Stimulated activated naive B cell treated with anti-CD40 and anti-IgM and Interleukin-4, amounts not matched to agents 10 μg/mL and 1 μg/mL and 100 μg/mL, for 72 hours (primary cell): ENCODE measurements at regions not wholly inside any gene's neighbourhood (a gene's known extent, or its start where the extent isn't known, plus 50 kb on each side); places are given as distances from the start of the nearest gene placed in this dataset.

Experiments
- ATAC-seq, 2 donors: fragments of 150-1000 bp; cut with Tn5 transposase; replicated peaks; 2 replicates each; pipeline ENCODE4 v1.10.0; 2021; ENCODE audit warnings: moderate library complexity in 1 of 2
- DNase-seq: peaks from one replicate; pipeline ENCODE4 v3.0.0; 2021
- H3K27ac Mint-ChIP-seq: one replicate; pipeline ENCODE4 v1.8.0; 2022; ENCODE audit warnings: mild to moderate bottlenecking, mixed read lengths
- H3K27me3 Mint-ChIP-seq, 2 donors: one replicate each; pipeline ENCODE4 v1.8.0; 2022; ENCODE audit warnings: mixed read lengths in 2 of 2
- H3K36me3 Mint-ChIP-seq, 2 donors: one replicate each; pipeline ENCODE4 v1.8.0; 2022; ENCODE audit warnings: mixed read lengths in 2 of 2, mild to moderate bottlenecking in 1 of 2
- H3K4me1 Mint-ChIP-seq, 2 donors: one replicate each; pipeline ENCODE4 v1.8.0; 2022; ENCODE audit warnings: mixed read lengths in 2 of 2, mild to moderate bottlenecking in 1 of 2
- H3K4me3 Mint-ChIP-seq, 2 donors: one replicate each; pipeline ENCODE4 v1.8.0; 2022; ENCODE audit warnings: mild to moderate bottlenecking in 2 of 2, mixed read lengths in 2 of 2, moderate library complexity in 1 of 2
- H3K9me3 Mint-ChIP-seq, 2 donors: one replicate each; pipeline ENCODE4 v1.8.0; 2022; ENCODE audit warnings: mixed read lengths in 2 of 2, mild to moderate bottlenecking in 1 of 2

- DNase-seq (no peak), ATAC-seq (no peak)
- H3K4me1 Mint-ChIP-seq = no peaks in the 10 kb centered on the region
- no peak overlapping the region for H3K27ac Mint-ChIP-seq
- no peak overlapping the region for H3K4me3 Mint-ChIP-seq
- no peaks in the 10 kb centered on the region for H3K27me3 Mint-ChIP-seq
- H3K9me3 Mint-ChIP-seq = no peaks in the 10 kb centered on the region
- no peaks in the 10 kb centered on the region for H3K36me3 Mint-ChIP-seq
Measured at GRCh38 chr18:73756256-73757091, 391.2 kb downstream of the FBXO15 start.

GRCh38 chr18:73752965-73753364, 394.7 kb downstream of the FBXO15 start:
- DNase-seq (no peak), ATAC-seq (no peak)
- Mint-ChIP-seq H3K4me1 (no peaks in the 10 kb centered on the region), H3K27ac (no peak overlapping the region), H3K36me3 (no peaks in the 10 kb centered on the region), H3K9me3 (no peaks in the 10 kb centered on the region), H3K27me3 (no peaks in the 10 kb centered on the region), H3K4me3 (no peak overlapping the region)

DNA sequence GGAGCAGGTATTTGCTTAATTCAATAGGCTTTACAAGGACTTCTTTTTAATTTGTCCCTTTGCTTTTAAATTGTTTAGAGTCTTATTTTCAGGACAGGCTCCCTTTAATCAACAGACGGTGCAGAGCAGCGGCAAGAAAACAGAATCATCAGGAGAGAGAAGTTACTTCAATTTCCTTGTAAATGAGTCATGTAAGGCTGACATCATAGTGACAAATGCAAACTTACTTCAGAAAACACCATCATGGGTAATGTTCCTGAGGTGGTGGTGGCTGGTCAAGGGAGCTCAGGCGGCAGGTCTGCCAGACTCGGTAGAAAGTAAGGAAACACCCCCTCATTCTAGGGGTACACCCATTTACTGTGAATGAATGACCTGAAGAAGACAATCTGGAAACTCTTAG, 395.1 kb downstream of the FBXO15 start:
- DNase-seq (no peak), ATAC-seq (no peak)
- Mint-ChIP-seq H3K4me1 (no peaks in the 10 kb centered on the region), H3K36me3 (no peaks in the 10 kb centered on the region), H3K4me3 (no peak overlapping the region), H3K27me3 (no peaks in the 10 kb centered on the region), H3K9me3 (no peaks in the 10 kb centered on the region), H3K27ac (no peak overlapping the region)

- H3K4me1 Mint-ChIP-seq = no peaks in the 10 kb centered on the region
- no peak overlapping the region for H3K4me3 Mint-ChIP-seq
- H3K9me3 Mint-ChIP-seq = no peaks in the 10 kb centered on the region
- no peak for ATAC-seq
- H3K36me3 Mint-ChIP-seq = no peaks in the 10 kb centered on the region
- H3K27ac Mint-ChIP-seq = no peak overlapping the region
- H3K27me3 Mint-ChIP-seq = no peaks in the 10 kb centered on the region
- no peak for DNase-seq
Measured at GRCh38 chr18:73750052-73750451, 397.6 kb downstream of the FBXO15 start.

DNA sequence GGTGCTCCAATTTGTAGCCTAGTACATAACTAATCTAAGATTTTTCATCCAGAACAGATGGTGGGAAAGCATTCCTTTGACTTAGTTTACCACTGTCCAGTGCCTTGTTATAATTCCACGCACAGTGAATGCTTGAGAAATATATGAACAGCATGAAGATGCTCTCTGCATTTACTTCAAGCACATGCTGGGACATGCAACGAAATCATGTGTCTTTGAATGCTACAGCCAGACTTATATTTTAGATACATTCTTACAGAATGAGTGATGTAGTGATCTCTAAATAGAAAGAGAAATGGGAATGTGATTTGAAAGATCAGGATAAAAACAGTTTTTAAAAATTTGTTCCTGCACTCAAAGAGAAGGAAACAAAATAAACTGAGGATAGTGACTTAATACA, 398.3 kb downstream of the FBXO15 start:
- DNase-seq = no peak
- Mint-ChIP-seq H3K36me3 (no peaks in the 10 kb centered on the region), H3K4me1 (no peaks in the 10 kb centered on the region), H3K4me3 (no peak overlapping the region), H3K27ac (no peak overlapping the region), H3K27me3 (no peaks in the 10 kb centered on the region), H3K9me3 (no peaks in the 10 kb centered on the region)
- ATAC-seq = no peak

DNA sequence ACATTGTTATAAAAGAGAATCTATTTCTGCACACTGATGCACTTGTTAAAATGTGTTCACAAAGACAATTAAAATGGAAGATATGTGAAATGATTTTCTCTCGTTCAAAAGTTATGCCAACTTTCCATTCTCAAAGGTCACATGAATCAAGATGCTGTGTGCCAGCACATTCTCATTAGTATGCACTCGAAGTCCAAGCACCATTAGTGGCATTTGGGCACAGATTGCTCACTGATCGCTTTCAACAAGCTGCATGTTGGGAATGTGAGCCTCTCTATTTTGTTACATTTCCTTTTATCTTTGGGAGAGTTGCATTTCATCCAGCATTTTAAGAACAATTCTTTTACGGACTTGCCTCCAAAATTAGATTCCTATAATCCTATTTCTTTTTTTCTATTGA, 398.9 kb downstream of the FBXO15 start:
- no peak for DNase-seq
- Mint-ChIP-seq H3K27me3 (peaks cover 0 to 3% of the 10 kb centered on the region in 2 donors), H3K9me3 (no peaks in the 10 kb centered on the region), H3K36me3 (no peaks in the 10 kb centered on the region), H3K27ac (no peak overlapping the region), H3K4me1 (no peaks in the 10 kb centered on the region), H3K4me3 (no peak overlapping the region)
- ATAC-seq = no peak

DNA sequence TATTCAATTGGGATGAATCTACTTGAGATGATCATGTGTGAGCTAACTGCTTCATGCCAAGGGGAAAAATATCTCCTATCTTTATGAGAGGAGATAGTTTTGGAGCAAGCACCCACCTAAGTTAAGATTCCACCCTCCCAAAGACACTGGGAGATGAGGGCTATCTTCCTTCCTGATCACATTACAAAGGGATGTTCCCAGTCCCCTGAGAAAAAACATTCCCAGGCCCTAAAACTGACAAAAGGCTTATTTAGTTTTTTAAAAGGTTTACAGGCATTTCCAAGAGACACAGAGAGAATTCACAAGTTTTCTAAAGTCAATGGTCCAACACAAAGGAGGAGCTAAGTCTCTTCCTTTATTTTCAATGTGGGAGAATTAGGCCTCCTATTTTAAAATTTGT, 401.5 kb downstream of the FBXO15 start:
- Mint-ChIP-seq H3K9me3 (no peaks in the 10 kb centered on the region), H3K27ac (no peak overlapping the region), H3K4me3 (no peak overlapping the region), H3K36me3 (no peaks in the 10 kb centered on the region), H3K27me3 (peaks cover 0 to 8% of the 10 kb centered on the region in 2 donors), H3K4me1 (no peaks in the 10 kb centered on the region)
- ATAC-seq (no peak), DNase-seq (no peak)

- Mint-ChIP-seq H3K4me3 (no peak overlapping the region), H3K9me3 (no peaks in the 10 kb centered on the region), H3K27me3 (peaks cover 0 to 8% of the 10 kb centered on the region in 2 donors), H3K36me3 (no peaks in the 10 kb centered on the region), H3K27ac (no peak overlapping the region), H3K4me1 (no peaks in the 10 kb centered on the region)
- no peak for ATAC-seq
- no peak for DNase-seq
Measured at GRCh38 chr18:73742957-73743356, 404.7 kb downstream of the FBXO15 start.

- ATAC-seq (no peak), DNase-seq (no peak)
- no peaks in the 10 kb centered on the region for H3K36me3 Mint-ChIP-seq
- no peak overlapping the region for H3K27ac Mint-ChIP-seq
- H3K27me3 Mint-ChIP-seq = peaks cover 0 to 8% of the 10 kb centered on the region in 2 donors
- no peak overlapping the region for H3K4me3 Mint-ChIP-seq
- H3K9me3 Mint-ChIP-seq = no peaks in the 10 kb centered on the region
- H3K4me1 Mint-ChIP-seq = no peaks in the 10 kb centered on the region
Measured at GRCh38 chr18:73741946-73742345, 405.7 kb downstream of the FBXO15 start.

- ATAC-seq = no peak
- DNase-seq = no peak
Measured at GRCh38 chr18:73739098-73739497, 408.5 kb downstream of the FBXO15 start.

GRCh38 chr18:73737990-73738389, 409.6 kb downstream of the FBXO15 start:
- H3K27ac Mint-ChIP-seq = no peak overlapping the region
- H3K36me3 Mint-ChIP-seq = no peaks in the 10 kb centered on the region
- no peak overlapping the region for H3K4me3 Mint-ChIP-seq
- no peaks in the 10 kb centered on the region for H3K4me1 Mint-ChIP-seq
- no peaks in the 10 kb centered on the region for H3K9me3 Mint-ChIP-seq
- no peaks in the 10 kb centered on the region for H3K27me3 Mint-ChIP-seq
- DNase-seq (no peak), ATAC-seq (no peak)

More at GRCh38 chr18:73739098-73739497, 408.5 kb downstream of the FBXO15 start:
- no peak overlapping the region for H3K4me3 Mint-ChIP-seq
- no peaks in the 10 kb centered on the region for H3K9me3 Mint-ChIP-seq
- no peaks in the 10 kb centered on the region for H3K36me3 Mint-ChIP-seq
- H3K27me3 Mint-ChIP-seq = peaks cover 0 to 8% of the 10 kb centered on the region in 2 donors
- H3K4me1 Mint-ChIP-seq = no peaks in the 10 kb centered on the region
- H3K27ac Mint-ChIP-seq = no peak overlapping the region

DNA sequence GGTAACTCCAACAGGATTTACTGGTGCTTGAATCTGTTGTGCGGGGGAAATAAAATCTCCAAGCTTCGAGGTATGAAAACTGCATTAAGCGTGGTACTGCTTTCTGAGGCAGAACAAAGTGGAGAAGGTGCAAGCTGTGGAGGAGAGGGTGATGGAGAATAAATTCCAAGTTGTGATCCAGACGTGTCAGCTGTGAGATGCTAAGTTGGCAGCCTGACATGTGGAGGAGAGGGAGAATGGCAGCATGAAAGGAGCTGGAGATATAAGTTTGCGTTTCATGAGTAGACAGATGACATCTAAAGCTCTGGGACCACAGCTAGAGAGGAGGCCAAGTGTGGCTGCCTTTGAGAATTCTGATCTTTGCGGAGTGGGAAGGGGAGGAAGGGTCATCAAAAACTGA, 411.8 kb downstream of the FBXO15 start:
- no peaks in the 10 kb centered on the region for H3K4me1 Mint-ChIP-seq

DNA sequence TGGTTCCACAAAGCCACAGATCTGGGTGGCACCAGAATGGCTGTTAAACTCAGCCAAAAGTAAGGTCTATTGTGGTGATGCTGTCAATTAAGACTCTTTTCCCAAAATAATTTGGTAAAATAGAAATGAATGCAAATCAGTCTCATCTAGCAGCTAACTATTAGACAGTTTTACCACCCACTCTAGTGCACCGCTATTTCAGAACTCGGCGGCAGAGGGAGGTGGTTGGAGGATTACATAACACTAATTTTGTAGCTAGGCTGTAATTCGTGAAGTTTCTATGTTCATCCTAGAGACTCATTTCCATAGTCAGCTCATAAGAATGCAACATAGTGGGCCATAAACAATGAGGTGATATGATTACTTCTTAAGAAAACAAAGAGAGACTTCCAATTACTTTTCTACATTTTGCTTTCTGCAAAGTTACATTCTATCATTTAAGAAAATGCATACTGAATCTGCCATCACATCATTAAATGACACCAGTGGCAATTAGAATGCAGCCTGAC, 413.8 kb downstream of the FBXO15 start:
- no peaks in the 10 kb centered on the region for H3K4me1 Mint-ChIP-seq
- no peak overlapping the region for H3K27ac Mint-ChIP-seq
- no peak overlapping the region for H3K4me3 Mint-ChIP-seq
- DNase-seq (no peak), ATAC-seq (no peak)
- no peaks in the 10 kb centered on the region for H3K27me3 Mint-ChIP-seq
- H3K36me3 Mint-ChIP-seq = no peaks in the 10 kb centered on the region
- peaks cover 3 to 4% of the 10 kb centered on the region in 2 donors for H3K9me3 Mint-ChIP-seq

More for the DNA sequence above, 411.8 kb downstream of the FBXO15 start:
- Mint-ChIP-seq H3K36me3 (no peaks in the 10 kb centered on the region), H3K27me3 (no peaks in the 10 kb centered on the region), H3K4me3 (no peak overlapping the region), H3K27ac (no peak overlapping the region), H3K9me3 (peaks cover 3% of the 10 kb centered on the region in 2 donors)
- DNase-seq = no peak
- no peak for ATAC-seq

DNA sequence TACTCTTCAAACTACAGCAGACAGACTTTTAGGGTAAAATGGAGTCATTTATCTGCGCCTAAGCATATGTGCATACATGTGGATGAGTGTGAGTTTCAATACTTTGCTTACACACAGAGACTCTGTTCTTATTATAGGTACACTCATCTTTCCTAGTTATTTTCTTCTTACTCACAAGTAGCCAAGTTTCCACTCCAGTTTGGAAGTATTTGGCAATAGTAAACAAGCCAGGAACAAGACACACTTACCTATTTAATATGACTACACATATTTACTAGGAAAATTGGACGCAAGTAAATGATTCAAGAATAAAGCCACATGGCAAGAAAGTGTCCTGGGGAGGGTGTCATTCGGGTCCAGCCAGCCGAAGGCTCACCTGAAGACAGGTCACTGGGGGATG, 414.3 kb downstream of the FBXO15 start:
- no peak overlapping the region for H3K27ac Mint-ChIP-seq
- no peak overlapping the region for H3K4me3 Mint-ChIP-seq
- no peaks in the 10 kb centered on the region for H3K4me1 Mint-ChIP-seq
- H3K9me3 Mint-ChIP-seq = peaks cover 3 to 4% of the 10 kb centered on the region in 2 donors
- no peaks in the 10 kb centered on the region for H3K36me3 Mint-ChIP-seq
- H3K27me3 Mint-ChIP-seq = no peaks in the 10 kb centered on the region
- no peak for ATAC-seq
- DNase-seq = no peak

DNA sequence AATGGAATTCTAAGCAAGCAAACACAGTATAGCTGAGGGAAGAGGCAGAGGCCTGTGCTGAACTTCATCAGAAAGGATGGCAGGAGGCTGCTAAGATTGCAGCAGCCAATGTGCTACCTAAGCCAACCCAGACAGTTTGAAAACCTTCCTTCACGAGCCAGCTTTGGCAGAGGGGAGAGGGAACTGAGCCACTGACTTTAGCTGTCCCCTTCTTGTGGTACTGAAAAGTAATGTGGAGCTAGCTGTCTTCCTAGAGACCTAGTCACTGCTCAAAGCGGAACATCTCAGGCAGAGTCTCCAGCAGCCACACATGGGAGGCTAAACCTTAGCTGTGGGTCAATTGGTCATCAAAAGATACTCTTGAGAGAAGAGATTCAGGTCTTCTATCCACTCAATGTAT, 419.0 kb downstream of the FBXO15 start:
- H3K27ac Mint-ChIP-seq = no peak overlapping the region

More for the DNA sequence above, 419.0 kb downstream of the FBXO15 start:
- ATAC-seq = no peak
- Mint-ChIP-seq H3K4me3 (no peak overlapping the region), H3K36me3 (no peaks in the 10 kb centered on the region), H3K4me1 (no peaks in the 10 kb centered on the region), H3K9me3 (peaks cover 3 to 4% of the 10 kb centered on the region in 2 donors), H3K27me3 (no peaks in the 10 kb centered on the region)
- DNase-seq = no peak
